Suprapubic skin (tissue), 4 donors: ENCODE measurements at regions not wholly inside any gene's neighbourhood (a gene's known extent, or its start where the extent isn't known, plus 50 kb on each side); places are given as distances from the start of the nearest gene placed in this dataset.

ENCODE experiments used
- DNase-seq, 2 donors: peaks; one replicate each; pipeline ENCODE4 v3.0.0-alpha.2; 2019; ENCODE audit warnings: low spot score in 2 of 2
- H3K27ac ChIP-seq: fragments of 200-600 bp; sonication (generic); one replicate; pipeline ENCODE4 v1.5.1; 2019
- H3K27me3 ChIP-seq: fragments of 200-600 bp; sonication (generic); one replicate; pipeline ENCODE4 v1.5.1; 2019
- H3K36me3 ChIP-seq: fragments of 200-600 bp; sonication (generic); one replicate; pipeline ENCODE4 v1.5.1; 2019
- H3K4me1 ChIP-seq: fragments of 200-600 bp; sonication (generic); one replicate; pipeline ENCODE4 v1.5.1; 2019
- H3K4me3 ChIP-seq: fragments of 200-600 bp; sonication (generic); one replicate; pipeline ENCODE4 v1.5.1; 2019; ENCODE audit warnings: mild to moderate bottlenecking
- H3K9me3 ChIP-seq: fragments of 200-600 bp; sonication (generic); one replicate; pipeline ENCODE4 v1.5.1; 2019
- CTCF ChIP-seq, 2 donors: fragments of 200-600 bp in 1 of 2; fragments of 450-650 bp in 1 of 2; sonication (generic) in 1 of 2; IDR thresholded peaks; one replicate each; pipeline ENCODE4 v1.5.1; 2016 to 2019; ENCODE audit warnings: antibody characterized with exemption in 2 of 2, mild to moderate bottlenecking in 1 of 2, moderate library complexity in 1 of 2
- EP300 ChIP-seq: sonication (generic); formaldehyde crosslinking; IDR thresholded peaks from one replicate; pipeline ENCODE4 v1.6.1; 2017; ENCODE audit warnings: antibody characterized with exemption
- POLR2A ChIP-seq, 2 donors: fragments of 450-650 bp; IDR thresholded peaks; one replicate each; pipeline ENCODE4 v1.6.1; 2017; ENCODE audit warnings: antibody characterized with exemption in 2 of 2, mild to moderate bottlenecking in 2 of 2, moderate library complexity in 2 of 2
- POLR2AphosphoS5 ChIP-seq, 3 donors: sonication (generic); formaldehyde crosslinking; IDR thresholded peaks; one replicate each; pipeline ENCODE4 v1.6.1; 2017; ENCODE audit warnings: antibody characterized with exemption in 3 of 3
- WGBS: methylation state at CpG from one replicate; pipeline ENCODE4 v1.1.5; 2018; 5-methylcytosine and 5-hydroxymethylcytosine counted together

DNA sequence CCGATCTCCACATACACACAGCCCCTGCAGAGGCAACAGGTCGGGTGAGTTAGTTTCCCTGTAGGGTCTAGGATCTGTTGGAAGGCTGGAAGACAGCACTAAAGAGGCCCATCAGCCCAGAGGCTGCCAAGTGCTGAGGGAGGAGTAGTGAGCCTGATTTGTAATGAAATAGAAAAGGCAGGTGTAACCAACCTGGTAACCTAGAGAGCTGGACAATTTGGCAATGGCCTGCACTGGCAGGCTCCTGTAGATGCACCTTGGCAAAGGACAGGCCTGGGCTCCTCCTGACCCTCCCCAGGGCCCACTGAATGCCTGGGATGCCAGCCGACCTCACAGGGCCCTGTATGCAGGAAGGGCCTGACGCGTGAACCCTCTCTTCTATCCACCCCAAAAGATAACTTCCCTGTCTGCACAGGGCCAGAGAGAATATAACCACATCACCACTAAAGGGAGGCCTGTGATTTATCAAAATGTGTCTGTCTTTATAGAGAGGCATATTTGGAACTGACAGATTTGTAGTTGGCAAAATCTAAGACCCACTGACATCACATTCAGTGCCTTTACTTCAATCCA lies 225.1 kb upstream of the CHRNA7 start:
- DNase-seq: no peak
- no peak overlapping the region for H3K27ac ChIP-seq
- H3K4me3 ChIP-seq: no peak overlapping the region
- H3K36me3 ChIP-seq: no peaks in the 10 kb centered on the region
- no peaks in the 10 kb centered on the region for H3K9me3 ChIP-seq
- TF ChIP-seq POLR2AphosphoS5 (IDR thresholded peaks at IDR 0.05) (no peak), CTCF (IDR thresholded peaks at IDR 0.05) (no peak), POLR2A (IDR thresholded peaks at IDR 0.05) (no peak), EP300 (no peak)
- 80% methylated on average over 4 of the region's 5 CpGs for WGBS
- no peaks in the 10 kb centered on the region for H3K4me1 ChIP-seq
- no peaks in the 10 kb centered on the region for H3K27me3 ChIP-seq

- Histone ChIP-seq H3K4me3 (no peak overlapping the region), H3K36me3 (no peaks in the 10 kb centered on the region), H3K27me3 (no peaks in the 10 kb centered on the region), H3K9me3 (no peaks in the 10 kb centered on the region), H3K4me1 (no peaks in the 10 kb centered on the region), H3K27ac (no peak overlapping the region)
- no peak for DNase-seq
- TF ChIP-seq CTCF (IDR thresholded peaks at IDR 0.05) (no peak), POLR2AphosphoS5 (IDR thresholded peaks at IDR 0.05) (no peak), POLR2A (IDR thresholded peaks at IDR 0.05) (no peak), EP300 (no peak)
Observed at GRCh38 chr15:31806106-31806505, 224.2 kb upstream of the CHRNA7 start.

DNA sequence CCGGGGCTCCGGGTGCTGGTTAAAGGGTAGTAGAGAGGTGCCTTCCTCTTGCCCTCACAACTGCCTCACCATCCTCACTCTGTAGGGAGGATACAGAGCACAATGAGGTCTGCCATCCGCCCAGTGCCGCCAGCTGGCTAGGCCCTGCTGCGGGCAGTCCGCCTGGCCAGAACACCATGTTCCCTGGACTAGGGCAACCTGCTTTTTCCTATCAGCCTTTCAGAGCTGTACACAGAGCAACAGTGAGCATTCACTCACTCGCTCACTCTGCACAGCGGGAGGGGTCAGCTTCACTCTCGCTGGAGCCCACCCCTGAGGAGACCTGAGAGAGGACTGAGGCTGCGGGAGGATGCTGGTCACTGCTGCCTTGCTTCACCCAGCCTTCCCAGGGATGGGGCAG lies 218.7 kb upstream of the CHRNA7 start:
- H3K36me3 ChIP-seq: no peaks in the 10 kb centered on the region
- WGBS: 97% methylated on average over 10 of the region's 10 CpGs
- no peaks in the 10 kb centered on the region for H3K4me1 ChIP-seq
- no peaks in the 10 kb centered on the region for H3K9me3 ChIP-seq
- no peaks in the 10 kb centered on the region for H3K27me3 ChIP-seq
- no peak for DNase-seq
- no peak overlapping the region for H3K4me3 ChIP-seq
- TF ChIP-seq POLR2AphosphoS5 (IDR thresholded peaks at IDR 0.05): no peak
- TF ChIP-seq CTCF (IDR thresholded peaks at IDR 0.05): no peak
- no peak for TF ChIP-seq EP300
- TF ChIP-seq POLR2A (IDR thresholded peaks at IDR 0.05): no peak
- no peak overlapping the region for H3K27ac ChIP-seq

- H3K9me3 ChIP-seq: no peaks in the 10 kb centered on the region
- TF ChIP-seq POLR2A (IDR thresholded peaks at IDR 0.05): no peak
- 78% methylated on average over 5 of the region's 5 CpGs for WGBS
- no peak for DNase-seq
- H3K4me3 ChIP-seq: no peak overlapping the region
- H3K27ac ChIP-seq: no peak overlapping the region
- H3K4me1 ChIP-seq: no peaks in the 10 kb centered on the region
- no peaks in the 10 kb centered on the region for H3K36me3 ChIP-seq
- H3K27me3 ChIP-seq: no peaks in the 10 kb centered on the region
Observed at GRCh38 chr15:31814082-31814481, 216.2 kb upstream of the CHRNA7 start.

DNA sequence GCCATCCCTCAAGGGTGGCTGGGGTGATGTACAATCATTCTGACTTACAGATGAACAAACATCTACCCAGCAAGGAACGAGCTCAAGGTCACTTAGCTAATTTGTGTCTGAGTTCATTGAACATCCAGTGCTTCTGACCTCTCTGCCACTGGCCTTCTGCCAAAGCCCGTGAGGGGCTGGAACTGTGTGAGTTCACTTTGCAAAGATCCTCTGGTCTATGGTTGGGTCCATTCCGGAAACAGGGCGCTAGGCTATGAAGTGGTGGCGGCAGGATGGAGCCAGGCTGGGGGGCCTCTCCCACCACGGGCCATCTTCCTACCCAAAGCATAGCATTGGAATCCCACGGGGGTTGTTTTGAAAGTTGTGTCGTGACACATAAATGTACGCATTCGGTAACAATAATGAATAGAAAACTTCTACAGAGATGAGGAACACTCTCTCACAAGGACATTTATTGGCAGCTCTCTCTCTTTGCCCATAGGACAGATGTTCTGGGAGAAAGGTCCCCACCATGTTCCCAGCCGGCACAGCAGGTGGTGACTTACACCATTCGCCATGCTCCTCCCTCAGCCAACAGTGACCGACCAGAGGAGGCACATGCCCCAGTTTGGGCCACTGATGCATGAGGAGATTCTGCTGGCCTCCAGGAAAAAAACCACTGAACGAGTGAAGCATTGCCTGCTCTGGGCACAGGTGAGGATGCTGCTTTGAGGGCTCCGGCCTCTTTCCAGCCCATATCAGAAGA lies 214.7 kb upstream of the CHRNA7 start:
- Histone ChIP-seq H3K9me3 (no peaks in the 10 kb centered on the region), H3K27ac (no peak overlapping the region), H3K4me1 (no peaks in the 10 kb centered on the region), H3K27me3 (no peaks in the 10 kb centered on the region), H3K4me3 (no peak overlapping the region), H3K36me3 (no peaks in the 10 kb centered on the region)
- TF ChIP-seq EP300 (no peak), CTCF (IDR thresholded peaks at IDR 0.05) (no peak), POLR2AphosphoS5 (IDR thresholded peaks at IDR 0.05) (no peak), POLR2A (IDR thresholded peaks at IDR 0.05) (no peak)
- DNase-seq: no peak
- WGBS: 88% methylated on average over 14 of the region's 15 CpGs
